PC-3 (cell line): ENCODE measurements at regions not wholly inside any gene's neighbourhood (a gene's known extent, or its start where the extent isn't known, plus 50 kb on each side); places are given as distances from the start of the nearest gene placed in this dataset.

Experiments
- ATAC-seq: fragments of 200-7000 bp; cut with Tn5 transposase; 2 replicates; pipeline ENCODE4 v1.9.1; 2020; ENCODE audit warnings: mild to moderate bottlenecking, moderate library complexity
- BruUV-seq: library from RNA; stranded (reverse); fragments of 400-500 nt; replicated peaks from 2 replicates; lab custom pipeline; 2021; lab: Mats Ljungman, UMichigan
- CTCF ChIA-PET: fragments of 300-600 bp; sonication (Branson Sonifier 250); formaldehyde crosslinking; loops from one replicate; lab custom pipeline; 2022; ENCODE audit warnings: antibody characterized with exemption; lab: Charles Lee
- POLR2A ChIA-PET: fragments of 300-600 bp; sonication (Branson Sonifier 250); formaldehyde crosslinking; loops from one replicate; lab custom pipeline; 2022; ENCODE audit warnings: antibody characterized with exemption; ENCODE audit not compliant: unreplicated experiment; lab: Charles Lee
- DNase-seq: peaks from one replicate; pipeline ENCODE4 v3.0.0-alpha.2; 2015
- H2AFZ ChIP-seq: fragments of 300-600 bp; sonication (generic); 2 replicates; pipeline ENCODE4 v1.6.0; 2016; ENCODE audit warnings: antibody characterized with exemption, low read length
- H3F3A ChIP-seq: fragments of 300-600 bp; sonication (generic); one replicate; pipeline ENCODE4 v1.6.0; 2017; ENCODE audit warnings: antibody characterized with exemption, low read length, control low read depth, mild to moderate bottlenecking; ENCODE audit not compliant: unreplicated experiment
- H3K27ac ChIP-seq: fragments of 300-600 bp; sonication (generic); 2 replicates; pipeline ENCODE4 v1.5.1; 2016; ENCODE audit warnings: mild to moderate bottlenecking, low read length
- H3K27me3 ChIP-seq: fragments of 300-600 bp; sonication (generic); 2 replicates; pipeline ENCODE4 v1.6.1; 2016; ENCODE audit warnings: low read length, mixed read lengths
- H3K36me3 ChIP-seq: fragments of 300-600 bp; sonication (generic); 2 replicates; pipeline ENCODE4 v1.6.1; 2016; ENCODE audit warnings: low read depth, mixed run types, low read length, mixed read lengths
- H3K4me1 ChIP-seq: fragments of 300-600 bp; sonication (generic); 2 replicates; pipeline ENCODE4 v1.5.1; 2016; ENCODE audit warnings: low read length; ENCODE audit not compliant: insufficient read depth
- H3K4me2 ChIP-seq: fragments of 300-600 bp; sonication (generic); 2 replicates; pipeline ENCODE4 v1.6.0; 2016; ENCODE audit warnings: low read length
- H3K4me3 ChIP-seq: fragments of 300-600 bp; sonication (generic); 2 replicates; pipeline ENCODE4 v1.5.1; 2016; ENCODE audit warnings: mild to moderate bottlenecking, low read length, mixed read lengths
- H3K79me2 ChIP-seq: fragments of 300-600 bp; sonication (generic); 2 replicates; pipeline ENCODE4 v1.6.1; 2017; ENCODE audit warnings: low read length, mixed read lengths
- H3K9ac ChIP-seq: fragments of 300-600 bp; sonication (generic); 2 replicates; pipeline ENCODE4 v1.6.0; 2016; ENCODE audit warnings: mild to moderate bottlenecking, low read length
- H3K9me2 ChIP-seq: fragments of 300-600 bp; sonication (generic); replicated peaks from 2 replicates; pipeline ENCODE4 v1.6.1; 2016; ENCODE audit warnings: mixed run types, low read length, mixed read lengths
- H3K9me3 ChIP-seq: fragments of 300-600 bp; sonication (generic); 2 replicates; pipeline ENCODE4 v1.6.1; 2016; ENCODE audit warnings: low read length, mixed read lengths
- H4K20me1 ChIP-seq: fragments of 300-600 bp; sonication (generic); 2 replicates; pipeline ENCODE4 v1.6.1; 2016; ENCODE audit warnings: low read length, mixed read lengths
- EZH2 ChIP-seq: fragments of 300-600 bp; sonication (generic); IDR thresholded peaks from one replicate; pipeline ENCODE4 v1.6.1; 2017; ENCODE audit warnings: antibody characterized with exemption, mild to moderate bottlenecking, low read length; ENCODE audit not compliant: unreplicated experiment
- EZH2phosphoT487 ChIP-seq: fragments of 300-600 bp; sonication (generic); IDR thresholded peaks from 2 replicates; pipeline ENCODE4 v1.6.1; 2018; ENCODE audit warnings: mild to moderate bottlenecking, antibody characterized with exemption, low read length, borderline replicate concordance
- intact Hi-C: fragments of 100-400 bp; cut with micrococcal nuclease; formaldehyde crosslinking; loops from 2 replicates; pipeline ENCODE4 v1.9.0; 2023
- TF ChIP-seq, protein P1 (sequence below): fragments of 300-600 bp; sonication (generic); conservative IDR thresholded peaks from 2 replicates; pipeline ENCODE4 v1.5.1; 2017; ENCODE audit warnings: antibody characterized with exemption, low read depth, mild to moderate bottlenecking, low read length

DNA sequence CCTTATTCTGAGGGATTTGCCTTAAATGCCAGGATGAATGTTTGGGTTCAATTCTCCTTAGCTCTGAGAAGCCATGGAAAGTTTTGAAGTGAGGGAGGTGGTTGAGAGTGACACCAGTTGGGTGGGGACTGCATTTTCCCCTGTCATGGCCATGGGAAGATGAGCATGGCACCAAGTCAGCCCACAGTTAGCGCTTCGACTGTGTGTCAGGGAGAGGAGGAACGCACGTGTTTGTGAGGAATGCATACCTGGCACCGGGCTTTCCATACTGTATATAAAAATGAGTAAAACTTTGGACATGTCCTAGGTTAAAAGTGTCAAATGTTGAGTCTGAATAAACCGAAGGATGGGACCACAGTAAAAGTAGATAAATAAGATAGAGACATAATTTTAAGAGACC, 187.5 kb upstream of the KL start:
- CTCF ChIA-PET = no interaction called here
- Histone ChIP-seq H3K27ac (peak overlapping the region; percentile 99), H3K9ac (peak overlapping the region; percentile 80), H3K4me1 (peaks cover 47% of the 10 kb centered on the region), H4K20me1 (no peaks in the 10 kb centered on the region), H3K4me3 (no peak overlapping the region), H3K9me3 (no peaks in the 10 kb centered on the region), H3K36me3 (peaks cover 2% of the 10 kb centered on the region; the same call in 1 of the 2 replicates), H2AFZ (no peak overlapping the region), H3K4me2 (no peak overlapping the region), H3K79me2 (no peaks in the 10 kb centered on the region), H3K27me3 (no peaks in the 10 kb centered on the region), H3F3A (peaks cover 8% of the 10 kb centered on the region), H3K9me2 (no peaks in the 10 kb centered on the region)
- BruUV-seq = no TSS peak
- TF ChIP-seq, protein P1, sequence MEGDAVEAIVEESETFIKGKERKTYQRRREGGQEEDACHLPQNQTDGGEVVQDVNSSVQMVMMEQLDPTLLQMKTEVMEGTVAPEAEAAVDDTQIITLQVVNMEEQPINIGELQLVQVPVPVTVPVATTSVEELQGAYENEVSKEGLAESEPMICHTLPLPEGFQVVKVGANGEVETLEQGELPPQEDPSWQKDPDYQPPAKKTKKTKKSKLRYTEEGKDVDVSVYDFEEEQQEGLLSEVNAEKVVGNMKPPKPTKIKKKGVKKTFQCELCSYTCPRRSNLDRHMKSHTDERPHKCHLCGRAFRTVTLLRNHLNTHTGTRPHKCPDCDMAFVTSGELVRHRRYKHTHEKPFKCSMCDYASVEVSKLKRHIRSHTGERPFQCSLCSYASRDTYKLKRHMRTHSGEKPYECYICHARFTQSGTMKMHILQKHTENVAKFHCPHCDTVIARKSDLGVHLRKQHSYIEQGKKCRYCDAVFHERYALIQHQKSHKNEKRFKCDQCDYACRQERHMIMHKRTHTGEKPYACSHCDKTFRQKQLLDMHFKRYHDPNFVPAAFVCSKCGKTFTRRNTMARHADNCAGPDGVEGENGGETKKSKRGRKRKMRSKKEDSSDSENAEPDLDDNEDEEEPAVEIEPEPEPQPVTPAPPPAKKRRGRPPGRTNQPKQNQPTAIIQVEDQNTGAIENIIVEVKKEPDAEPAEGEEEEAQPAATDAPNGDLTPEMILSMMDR = no peak
- TF ChIP-seq EZH2 (no peak), EZH2phosphoT487 (no peak)
- ATAC-seq (no peak), DNase-seq (no peak)
- POLR2A ChIA-PET = interaction anchor here (0.6 kb wide), 1 partner anchor 1026 kb away, joined by 3 read pairs; no protein-coding TSS in a partner anchor
- intact Hi-C loops = no loop called here

DNA sequence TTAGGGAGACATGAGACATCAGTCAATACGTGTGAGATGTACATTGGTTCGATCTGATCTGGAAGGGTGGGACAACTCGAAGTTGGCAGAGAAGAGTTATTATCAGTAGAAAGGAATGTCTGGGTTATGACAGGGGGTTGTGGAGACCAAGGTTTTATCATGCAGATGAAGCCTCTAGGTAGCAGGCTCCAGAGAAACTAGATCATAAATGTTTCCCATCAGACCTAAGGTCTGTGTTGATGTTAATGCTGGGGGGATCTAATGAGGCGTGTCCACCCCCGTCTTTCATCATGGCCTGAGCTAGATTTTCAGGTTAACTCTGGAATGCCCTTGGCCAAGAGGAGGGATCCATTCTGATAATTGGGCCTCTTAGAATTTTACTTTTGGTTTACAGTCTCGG, 187.0 kb upstream of the KL start:
- Histone ChIP-seq H3K27ac (peak overlapping the region; percentile 99), H4K20me1 (no peaks in the 10 kb centered on the region), H3K79me2 (no peaks in the 10 kb centered on the region), H3K4me3 (no peak overlapping the region), H3K4me1 (peaks cover 42% of the 10 kb centered on the region), H3K4me2 (peak overlapping the region; percentile 62), H3K27me3 (no peaks in the 10 kb centered on the region), H2AFZ (peak overlapping the region; percentile 40), H3K36me3 (peaks cover 2% of the 10 kb centered on the region; the same call in 1 of the 2 replicates), H3K9ac (peak overlapping the region; percentile 80), H3K9me3 (no peaks in the 10 kb centered on the region), H3K9me2 (no peaks in the 10 kb centered on the region), H3F3A (peaks cover 8% of the 10 kb centered on the region)
- DNase-seq = peak; percentile 12
- ATAC-seq = no peak
- no TSS peak for BruUV-seq
- intact Hi-C loops = no loop called here
- POLR2A ChIA-PET = interaction anchor here (0.6 kb wide), 1 partner anchor 1026 kb away, joined by 3 read pairs; no protein-coding TSS in a partner anchor
- TF ChIP-seq EZH2phosphoT487 (no peak), EZH2 (no peak)
- TF ChIP-seq, protein P1 = no peak
- CTCF ChIA-PET = no interaction called here

DNA sequence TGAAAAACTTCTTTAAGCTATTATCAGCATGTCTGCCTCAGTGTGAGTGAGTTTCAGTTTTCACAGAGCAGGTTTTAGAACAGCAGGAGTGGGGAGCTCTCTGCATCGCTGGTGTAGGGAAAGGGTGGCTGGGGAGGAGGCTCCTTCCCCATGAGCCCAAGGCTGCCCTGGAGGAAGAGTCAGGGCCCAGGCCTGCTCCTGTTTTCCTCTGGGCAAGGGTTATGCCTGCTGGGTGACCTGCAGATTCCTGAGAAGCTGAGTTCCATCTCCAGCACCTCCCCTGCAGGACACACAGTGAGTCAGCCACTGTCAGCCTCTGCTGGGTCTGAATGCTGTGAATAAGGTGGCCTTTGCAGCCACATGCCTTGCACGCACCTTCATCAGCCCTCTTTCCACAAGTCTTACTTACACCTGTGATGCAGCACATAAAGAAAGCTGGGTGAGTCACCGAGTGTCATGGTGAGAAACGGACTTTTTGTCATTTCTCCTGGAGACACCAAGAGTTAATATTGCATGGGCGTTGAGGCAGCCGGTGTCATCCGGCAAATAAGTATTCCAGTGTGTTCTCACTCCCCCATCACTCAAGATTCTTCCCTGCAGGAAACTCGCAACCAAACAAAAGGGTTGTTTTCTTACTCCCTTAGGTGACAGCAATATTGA, 186.4 kb upstream of the KL start:
- peak overlapping the region; percentile 47 for H2AFZ ChIP-seq
- peaks cover 2% of the 10 kb centered on the region; the same call in 1 of the 2 replicates for H3K36me3 ChIP-seq
- peak overlapping the region; percentile 80 for H3K9ac ChIP-seq
- H3K9me3 ChIP-seq = no peaks in the 10 kb centered on the region
- ATAC-seq (peak; percentile 96), DNase-seq (peak; percentile 94)
- peak overlapping the region; percentile 99 for H3K27ac ChIP-seq
- intact Hi-C loops = loop anchor here (10.0 kb wide), 1 partner anchor 85 kb away; no protein-coding TSS in a partner anchor
- H3K27me3 ChIP-seq = no peaks in the 10 kb centered on the region
- ChIA-PET POLR2A (no interaction called here), CTCF (no interaction called here)
- no peaks in the 10 kb centered on the region for H4K20me1 ChIP-seq
- TF ChIP-seq EZH2phosphoT487 = no peak
- no peaks in the 10 kb centered on the region for H3K9me2 ChIP-seq
- H3K4me3 ChIP-seq = no peak overlapping the region
- H3K79me2 ChIP-seq = no peaks in the 10 kb centered on the region
- H3K4me2 ChIP-seq = peak overlapping the region; percentile 62
- peaks cover 8% of the 10 kb centered on the region for H3F3A ChIP-seq
- peaks cover 39% of the 10 kb centered on the region for H3K4me1 ChIP-seq
- BruUV-seq = no TSS peak
